Mucosa of rectum (tissue), 2 donors: ENCODE measurements at regions not wholly inside any gene's neighbourhood (a gene's known extent, or its start where the extent isn't known, plus 50 kb on each side); places are given as distances from the start of the nearest gene placed in this dataset.

ENCODE experiments used
- H3K27ac ChIP-seq, 2 donors: one replicate each; pipeline ENCODE4 v1.7.0; 2013; ENCODE audit warnings: inconsistent platforms in 2 of 2, low read depth in 2 of 2, low read length in 2 of 2
- H3K27me3 ChIP-seq, 2 donors: one replicate each; pipeline ENCODE4 v1.7.0; 2013; ENCODE audit warnings: low read length in 2 of 2; ENCODE audit not compliant: control insufficient read depth in 2 of 2, insufficient read depth in 2 of 2
- H3K36me3 ChIP-seq, 2 donors: one replicate each; pipeline ENCODE4 v1.7.0; 2013; ENCODE audit warnings: low read length in 2 of 2; ENCODE audit not compliant: control insufficient read depth in 2 of 2, insufficient read depth in 2 of 2
- H3K4me1 ChIP-seq, 2 donors: one replicate each; pipeline ENCODE4 v1.7.0; 2013; ENCODE audit warnings: low read length in 2 of 2, mild to moderate bottlenecking in 1 of 2; ENCODE audit not compliant: control insufficient read depth in 2 of 2, insufficient read depth in 2 of 2
- H3K4me3 ChIP-seq, 2 donors: one replicate each; pipeline ENCODE4 v1.7.0; 2013; ENCODE audit warnings: low read length in 2 of 2
- H3K9ac ChIP-seq, 2 donors: one replicate each; pipeline ENCODE4 v1.7.0; 2013; ENCODE audit warnings: low read length in 2 of 2, low read depth in 1 of 2, mild to moderate bottlenecking in 1 of 2
- H3K9me3 ChIP-seq, 2 donors: one replicate each; pipeline ENCODE4 v1.7.0; 2013; ENCODE audit warnings: low read length in 2 of 2; ENCODE audit not compliant: control insufficient read depth in 2 of 2
- donor health status: healthy.
- donor health status: Normal muscosa, but diverticular disease.

- no peaks in the 10 kb centered on the region for H3K9me3 ChIP-seq
- no peak overlapping the region for H3K27ac ChIP-seq
- H3K27me3 ChIP-seq, result no peaks in the 10 kb centered on the region
- H3K4me1 ChIP-seq, result no peaks in the 10 kb centered on the region
- H3K4me3 ChIP-seq, result no peak overlapping the region
- no peak overlapping the region for H3K9ac ChIP-seq
- no peaks in the 10 kb centered on the region for H3K36me3 ChIP-seq
These were observed 89.0 kb downstream of the NAF1 start for GRCh38 chr4:163077680-163078079.

DNA sequence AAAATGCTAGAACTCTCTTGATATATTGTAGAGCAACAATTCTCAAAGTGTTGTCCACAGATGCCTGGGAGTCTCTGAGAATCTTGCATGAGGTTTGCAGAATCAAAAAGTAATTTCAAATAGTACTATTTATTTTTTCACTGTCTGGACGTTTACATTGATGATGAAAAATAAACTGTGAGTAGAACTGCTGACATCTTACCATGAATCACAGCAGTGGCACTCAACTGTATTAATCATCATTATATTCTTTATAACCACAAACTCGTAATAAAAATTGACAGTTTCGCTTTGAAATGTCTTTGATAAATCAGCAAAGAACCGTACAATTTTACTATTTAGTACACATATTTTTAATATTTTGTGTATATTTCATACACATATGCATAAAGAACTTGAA is 94.5 kb downstream of the NAF1 start:
- no peaks in the 10 kb centered on the region for H3K9me3 ChIP-seq
- H3K4me1 ChIP-seq, result no peaks in the 10 kb centered on the region
- H3K4me3 ChIP-seq, result no peak overlapping the region
- H3K36me3 ChIP-seq, result no peaks in the 10 kb centered on the region
- H3K9ac ChIP-seq, result no peak overlapping the region
- H3K27me3 ChIP-seq, result no peaks in the 10 kb centered on the region
- no peak overlapping the region for H3K27ac ChIP-seq

- no peaks in the 10 kb centered on the region for H3K36me3 ChIP-seq
- H3K9me3 ChIP-seq, result no peaks in the 10 kb centered on the region
- H3K27ac ChIP-seq, result no peak overlapping the region
- no peaks in the 10 kb centered on the region for H3K4me1 ChIP-seq
- no peaks in the 10 kb centered on the region for H3K27me3 ChIP-seq
- no peak overlapping the region for H3K9ac ChIP-seq
- H3K4me3 ChIP-seq, result no peak overlapping the region
These were observed 95.4 kb downstream of the NAF1 start for GRCh38 chr4:163071308-163071707.

GRCh38 chr4:163070023-163070422 is 96.7 kb downstream of the NAF1 start:
- Histone ChIP-seq H3K4me3 (no peak overlapping the region), H3K9me3 (no peaks in the 10 kb centered on the region), H3K9ac (no peak overlapping the region), H3K36me3 (no peaks in the 10 kb centered on the region), H3K4me1 (no peaks in the 10 kb centered on the region), H3K27me3 (no peaks in the 10 kb centered on the region), H3K27ac (no peak overlapping the region)

- Histone ChIP-seq H3K27me3 (no peaks in the 10 kb centered on the region), H3K4me3 (no peak overlapping the region), H3K9me3 (no peaks in the 10 kb centered on the region), H3K36me3 (no peaks in the 10 kb centered on the region), H3K27ac (no peak overlapping the region), H3K4me1 (no peaks in the 10 kb centered on the region), H3K9ac (no peak overlapping the region)
These were observed 102.8 kb downstream of the NAF1 start for GRCh38 chr4:163063891-163064290.

DNA sequence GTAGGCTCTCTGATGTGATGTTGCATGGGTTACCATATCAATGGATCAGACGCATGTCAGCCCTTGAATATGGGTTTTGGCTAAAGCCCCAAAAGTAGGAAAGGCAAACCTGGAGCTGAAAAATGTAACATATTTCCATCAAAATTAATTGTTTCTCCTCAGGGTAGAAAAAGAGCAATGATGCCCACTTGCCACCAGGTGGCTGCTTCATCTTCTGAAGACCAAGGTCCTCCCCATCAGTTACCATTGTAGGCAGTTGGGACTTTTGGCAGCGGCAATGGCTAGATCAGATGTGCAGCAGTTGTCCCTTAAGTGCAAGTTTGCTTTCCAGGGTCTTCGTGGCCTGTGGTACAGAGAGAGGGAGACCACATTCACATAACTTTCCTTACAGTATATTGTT is 118.2 kb downstream of the NAF1 start:
- H3K9ac ChIP-seq, result no peak overlapping the region
- no peaks in the 10 kb centered on the region for H3K36me3 ChIP-seq
- no peak overlapping the region for H3K4me3 ChIP-seq
- H3K9me3 ChIP-seq, result no peaks in the 10 kb centered on the region
- H3K4me1 ChIP-seq, result no peaks in the 10 kb centered on the region
- no peak overlapping the region for H3K27ac ChIP-seq
- H3K27me3 ChIP-seq, result no peaks in the 10 kb centered on the region

DNA sequence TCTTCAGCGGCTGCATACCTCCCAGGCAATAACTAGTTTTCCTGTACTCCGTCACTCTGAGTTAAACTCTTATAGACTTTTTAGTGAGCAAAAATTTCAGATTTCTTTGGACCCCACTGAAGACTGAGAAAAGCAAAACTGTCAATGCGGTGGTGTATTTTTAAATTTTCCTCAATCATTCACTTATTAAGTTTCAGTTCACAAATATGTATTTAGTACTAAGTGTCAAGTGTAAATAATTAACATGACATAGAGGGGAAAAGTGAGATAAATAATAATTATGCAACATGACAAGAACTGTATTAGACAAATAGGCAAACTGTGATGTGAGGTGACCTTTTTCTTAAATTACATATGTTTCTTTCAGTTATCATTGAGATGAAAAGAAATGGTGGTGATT is 124.4 kb downstream of the NAF1 start:
- no peaks in the 10 kb centered on the region for H3K9me3 ChIP-seq
- H3K9ac ChIP-seq, result no peak overlapping the region
- no peaks in the 10 kb centered on the region for H3K27me3 ChIP-seq
- H3K27ac ChIP-seq, result no peak overlapping the region
- H3K4me3 ChIP-seq, result no peak overlapping the region
- no peaks in the 10 kb centered on the region for H3K36me3 ChIP-seq
- H3K4me1 ChIP-seq, result no peaks in the 10 kb centered on the region

GRCh38 chr4:163017135-163017534 is 149.6 kb downstream of the NAF1 start:
- H3K4me3 ChIP-seq, result no peak overlapping the region
- no peak overlapping the region for H3K9ac ChIP-seq
- H3K27ac ChIP-seq, result no peak overlapping the region
- no peaks in the 10 kb centered on the region for H3K27me3 ChIP-seq
- no peaks in the 10 kb centered on the region for H3K36me3 ChIP-seq
- H3K9me3 ChIP-seq, result no peaks in the 10 kb centered on the region
- no peaks in the 10 kb centered on the region for H3K4me1 ChIP-seq

DNA sequence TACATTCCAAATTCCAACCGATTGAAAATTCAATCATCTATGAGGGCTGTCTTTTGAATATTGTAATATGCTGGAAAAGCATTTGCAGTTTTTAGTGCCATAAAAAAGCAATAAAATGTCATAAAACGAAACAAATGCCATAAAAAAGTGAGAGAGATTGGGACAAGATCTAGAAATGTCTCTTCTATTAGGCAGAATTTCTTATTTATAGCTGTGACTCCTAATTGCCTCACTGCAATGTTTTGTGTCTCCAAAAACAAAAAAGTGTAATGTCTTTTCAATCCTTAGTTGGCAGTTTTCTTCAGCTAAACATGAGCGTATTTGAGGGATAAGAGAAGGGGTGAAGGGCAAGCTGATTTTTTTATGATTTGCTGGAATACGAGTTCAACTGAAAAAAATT is 153.9 kb downstream of the NAF1 start:
- H3K4me3 ChIP-seq, result no peak overlapping the region
- no peak overlapping the region for H3K9ac ChIP-seq
- H3K4me1 ChIP-seq, result peaks cover 0 to 2% of the 10 kb centered on the region in 2 donors
- H3K27ac ChIP-seq, result no peak overlapping the region
- no peaks in the 10 kb centered on the region for H3K27me3 ChIP-seq
- H3K36me3 ChIP-seq, result no peaks in the 10 kb centered on the region
- no peaks in the 10 kb centered on the region for H3K9me3 ChIP-seq

- Histone ChIP-seq H3K4me3 (no peak overlapping the region), H3K4me1 (no peaks in the 10 kb centered on the region), H3K27me3 (no peaks in the 10 kb centered on the region), H3K27ac (no peak overlapping the region), H3K9me3 (no peaks in the 10 kb centered on the region), H3K9ac (no peak overlapping the region), H3K36me3 (no peaks in the 10 kb centered on the region)
These were observed 162.7 kb downstream of the NAF1 start for GRCh38 chr4:163003979-163004378.

- no peaks in the 10 kb centered on the region for H3K4me1 ChIP-seq
- H3K27me3 ChIP-seq, result no peaks in the 10 kb centered on the region
- no peaks in the 10 kb centered on the region for H3K36me3 ChIP-seq
- H3K9ac ChIP-seq, result no peak overlapping the region
- no peak overlapping the region for H3K27ac ChIP-seq
- no peaks in the 10 kb centered on the region for H3K9me3 ChIP-seq
- H3K4me3 ChIP-seq, result no peak overlapping the region
These were observed 178.2 kb downstream of the NAF1 start for GRCh38 chr4:162988530-162988929.
